HG02970 (cell line): ENCODE measurements at regions not wholly inside any gene's neighbourhood (a gene's known extent, or its start where the extent isn't known, plus 50 kb on each side); places are given as distances from the start of the nearest gene placed in this dataset.
A peak's percentile ranks its signal among the peaks of the same experiment; 100 is the strongest.
"Not testable (repeated sequence)": the region's sequence is repeated elsewhere in the genome, so short reads cannot be mapped to it uniquely, and the experiment has no call there.

Source experiments
- ATAC-seq: cut with Tn5 transposase; IDR thresholded peaks from one replicate; pipeline ENCODE4 v1.9.1; 2021; ENCODE audit warnings: mild to moderate bottlenecking, moderate library complexity, moderate number of reproducible peaks; ENCODE audit not compliant: unreplicated experiment, low FRiP score

GRCh38 chr6:47405273-47405672, 72.3 kb upstream of the CD2AP start:
- ATAC-seq: no peak

DNA sequence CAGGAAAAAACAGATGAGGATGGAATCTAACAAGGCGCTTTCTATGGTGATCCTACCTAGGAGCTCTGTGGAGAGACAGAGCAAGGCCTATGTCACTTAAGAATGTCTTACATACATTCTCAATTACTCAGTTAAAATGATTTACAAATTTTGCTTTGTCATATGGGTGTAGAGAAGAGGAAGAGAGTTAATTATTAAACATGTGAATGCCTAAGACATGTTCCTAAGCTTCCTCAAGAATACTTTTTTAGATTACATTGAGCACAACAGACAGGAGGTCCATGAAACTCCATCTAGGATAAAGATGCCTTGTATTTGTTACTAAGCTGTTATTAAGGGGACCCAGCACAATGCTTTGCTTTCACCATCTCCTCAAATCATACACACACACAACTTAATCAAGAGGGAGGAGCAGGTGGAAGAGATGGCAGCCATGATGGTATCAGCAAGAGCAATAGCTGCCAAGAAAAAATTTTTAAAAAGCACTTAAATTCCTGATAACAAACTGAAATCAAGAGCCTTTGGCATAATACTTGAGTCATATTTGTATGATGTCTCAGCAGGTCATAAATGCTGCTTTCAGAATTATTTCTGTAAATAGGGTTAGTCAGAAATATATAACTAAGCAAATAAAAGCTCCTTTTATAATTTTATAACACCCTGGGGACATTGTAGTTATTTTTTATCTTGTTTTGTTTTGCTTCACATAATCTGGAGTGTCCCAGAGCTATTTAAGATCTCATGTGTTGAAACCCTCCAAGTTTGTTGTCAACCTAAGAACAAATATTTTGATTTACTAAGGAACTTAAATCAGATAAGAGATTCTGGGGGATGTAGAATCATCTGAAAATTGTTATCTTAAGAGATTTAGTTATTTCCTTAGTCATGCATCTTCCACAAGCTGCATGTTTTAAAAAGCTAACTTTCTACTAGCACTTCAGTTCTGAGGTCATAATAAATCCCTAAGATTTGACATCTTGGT, 70.0 kb upstream of the CD2AP start:
- no peak for ATAC-seq

DNA sequence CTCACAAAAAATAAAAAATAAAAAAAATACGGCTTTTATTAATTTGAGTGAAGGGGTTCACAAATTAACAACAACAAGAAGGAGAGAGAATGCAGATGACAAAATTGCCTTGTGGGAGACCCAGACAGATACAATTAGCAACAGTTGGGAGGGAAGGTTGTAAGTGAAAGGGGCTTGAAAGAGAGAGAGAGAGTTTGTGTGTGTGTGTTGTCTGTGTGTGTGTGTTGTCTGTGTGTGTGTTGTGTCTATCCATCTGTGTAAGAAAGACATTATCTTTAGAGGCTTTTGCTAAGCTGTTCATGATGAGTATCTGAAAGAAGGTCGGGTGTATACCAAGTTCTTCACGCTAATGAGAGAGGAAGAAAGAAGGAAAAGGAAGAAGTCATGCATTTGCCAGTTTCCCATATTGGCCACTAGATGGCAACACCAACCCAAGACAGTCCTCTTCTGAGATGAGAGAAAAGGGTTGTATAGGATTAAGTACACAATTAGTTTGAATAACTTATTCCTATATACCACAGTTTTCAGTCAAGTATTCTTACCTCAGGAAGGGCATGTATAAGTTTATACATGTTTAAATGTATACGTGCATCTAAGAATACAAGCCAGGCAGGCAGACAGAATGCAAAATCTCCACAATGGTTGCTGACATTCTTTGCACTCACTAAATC, 63.7 kb upstream of the CD2AP start:
- ATAC-seq: peak; percentile 63

DNA sequence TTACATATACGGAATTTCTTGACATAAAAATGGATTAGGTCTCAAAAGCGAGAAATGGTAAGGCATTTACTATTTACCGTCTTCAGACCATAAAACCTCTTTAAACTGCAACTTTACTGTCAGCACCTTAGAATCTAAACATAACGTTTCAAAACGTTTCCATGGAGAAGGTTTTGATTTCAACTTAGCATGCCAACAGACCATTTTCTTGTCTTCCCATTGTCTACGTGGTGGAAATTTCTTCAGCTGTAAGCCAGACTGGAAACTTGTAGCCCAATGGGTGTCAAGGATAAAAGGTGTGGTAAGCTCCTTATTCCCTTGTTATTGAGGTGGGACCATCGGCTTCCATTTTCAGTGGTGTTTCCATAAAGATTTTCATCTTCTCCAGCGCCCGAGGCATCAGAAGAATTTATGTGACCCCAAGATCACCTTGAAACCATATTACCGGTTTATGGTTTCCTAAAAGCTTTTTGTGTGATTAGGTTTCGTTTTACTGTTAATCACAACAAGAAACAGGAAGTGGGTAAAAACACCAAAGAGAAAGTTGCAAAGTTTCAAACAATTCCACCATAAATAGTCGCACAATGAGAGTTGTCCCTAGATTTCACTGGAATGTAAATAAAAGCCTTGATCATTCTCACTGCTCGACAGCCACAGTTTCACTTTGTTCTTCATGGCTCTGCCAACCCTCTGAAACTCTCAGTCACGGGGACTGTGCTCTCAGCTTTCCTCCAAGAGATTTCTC, 63.0 kb upstream of the CD2AP start:
- ATAC-seq: peak; percentile 44

- no peak for ATAC-seq
Observed at GRCh38 chr6:47416396-47417345, 60.9 kb upstream of the CD2AP start.

- no peak for ATAC-seq
Observed at GRCh38 chr6:47419621-47420020, 58.0 kb upstream of the CD2AP start.

DNA sequence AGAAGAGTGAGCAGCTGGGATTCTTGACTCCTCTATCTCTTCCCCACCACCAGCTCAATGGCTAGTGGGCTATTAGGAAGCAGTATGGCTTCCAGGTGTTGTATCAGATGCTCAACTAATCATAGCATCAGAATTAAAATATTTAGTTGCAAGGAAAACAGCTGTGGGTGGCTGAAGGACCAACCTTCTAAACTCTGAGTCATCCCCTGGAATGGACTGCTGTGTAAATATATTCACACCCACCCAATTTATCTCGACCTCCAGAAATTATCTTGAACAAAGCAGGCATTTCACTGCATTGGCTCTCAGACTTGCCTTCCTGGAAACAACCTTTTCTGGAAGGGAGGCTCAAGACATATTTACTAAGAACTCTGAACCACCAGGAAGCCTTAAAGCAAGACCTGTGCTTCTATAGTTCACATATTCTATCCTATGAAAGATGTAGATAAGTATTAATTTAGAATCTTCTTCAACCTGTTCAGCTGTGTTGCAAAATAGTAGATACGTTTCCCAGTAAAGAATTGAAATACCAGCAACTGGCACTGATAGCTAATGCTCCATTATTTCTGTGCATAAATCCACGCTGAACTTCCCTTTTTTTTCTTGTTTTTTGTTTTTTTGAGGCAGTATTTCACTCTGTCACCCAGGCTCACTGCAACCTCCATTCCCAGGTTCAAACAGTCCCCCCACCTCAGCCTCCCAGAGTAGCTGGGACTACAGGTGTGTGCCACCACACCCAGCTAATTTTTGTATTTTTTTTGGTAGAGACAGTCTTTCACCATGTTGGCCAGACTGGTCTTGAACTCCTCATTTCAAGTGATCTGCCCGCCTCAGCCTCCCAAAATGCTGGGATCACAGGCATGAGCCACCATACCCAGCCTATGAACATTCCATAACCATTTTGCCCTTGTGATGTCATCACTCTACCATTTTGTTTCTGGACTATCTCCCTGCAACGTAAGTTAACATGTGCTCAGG, 56.9 kb upstream of the CD2AP start:
- ATAC-seq: no peak

DNA sequence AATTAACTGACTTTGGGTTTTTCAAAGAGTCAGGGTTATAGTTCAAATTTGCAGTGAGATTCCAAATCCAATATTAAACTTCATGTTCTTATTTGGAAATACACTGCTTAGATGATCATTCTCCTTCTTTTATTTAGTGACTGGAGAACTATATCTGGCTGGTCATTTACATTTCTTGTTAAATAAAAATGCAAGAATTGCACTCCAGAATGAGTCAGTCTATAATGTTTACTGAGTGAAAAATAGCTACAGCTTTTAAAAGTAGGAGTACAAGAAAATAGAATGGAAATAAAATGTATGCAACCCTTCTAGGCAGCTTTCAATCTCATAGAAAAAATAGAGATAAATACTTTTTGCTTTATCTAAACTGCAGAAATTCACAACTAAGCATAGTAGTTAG, 54.5 kb upstream of the CD2AP start:
- no peak for ATAC-seq

- no peak for ATAC-seq
Observed at GRCh38 chr6:47424436-47424836, 53.2 kb upstream of the CD2AP start.

DNA sequence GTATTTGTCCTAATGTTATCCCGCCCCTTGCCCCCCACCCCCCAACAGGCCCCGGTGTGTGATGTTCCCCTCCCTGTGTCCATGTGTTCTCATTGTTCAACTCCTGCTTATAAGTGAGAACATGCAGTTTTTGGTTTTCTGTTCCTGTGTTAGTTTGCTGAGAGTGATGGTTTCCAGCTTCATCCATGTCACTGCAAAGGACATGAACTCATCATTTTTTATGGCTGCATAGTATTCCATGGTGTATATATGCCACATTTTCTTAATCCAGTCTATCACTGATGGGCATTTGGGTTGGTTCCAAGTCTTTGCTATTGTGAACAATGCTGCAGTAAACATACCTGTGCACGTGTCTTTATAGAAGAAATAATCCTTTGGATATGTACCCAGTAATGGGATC, 51.9 kb upstream of the CD2AP start:
- ATAC-seq: not testable (repeated sequence)

DNA sequence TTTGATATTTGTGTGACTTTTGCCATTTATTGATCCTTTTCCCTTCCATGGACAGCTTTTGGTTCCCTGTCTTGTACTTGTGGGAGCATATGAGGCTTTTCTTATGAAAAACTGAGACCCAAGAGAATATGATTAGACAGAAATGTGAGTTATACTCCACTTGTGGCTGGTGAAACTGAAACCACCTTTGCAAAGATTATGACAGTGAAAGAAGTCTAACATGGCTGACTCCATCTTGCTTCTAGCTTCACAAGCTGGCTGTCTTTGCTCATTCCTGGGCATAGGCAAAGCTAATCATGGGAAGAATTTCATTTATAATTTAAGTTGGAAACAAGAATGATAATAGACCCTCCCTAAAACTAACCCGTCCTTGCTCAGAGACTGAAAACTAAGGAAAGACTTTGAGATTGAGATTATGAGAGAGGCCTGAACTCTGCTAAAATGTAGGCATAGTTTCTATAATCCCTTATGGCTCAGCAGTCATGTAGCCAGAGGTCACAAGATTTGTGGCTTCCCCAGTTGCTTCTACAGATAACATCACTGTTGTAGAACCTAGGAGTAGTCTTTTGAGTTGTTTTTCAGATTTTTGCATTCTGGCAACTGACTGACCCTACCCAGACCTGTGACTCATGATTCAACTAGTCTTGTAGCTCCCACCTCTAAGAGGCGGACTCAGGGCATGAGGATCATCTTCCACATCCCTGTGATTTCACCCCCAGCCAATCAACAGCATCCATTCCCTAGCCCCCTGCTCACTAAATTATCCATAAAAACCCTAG, 50.9 kb upstream of the CD2AP start:
- no peak for ATAC-seq

GRCh38 chr6:47427680-47428079, 49.9 kb upstream of the CD2AP start:
- no peak for ATAC-seq
